GM19240 (cell line): ENCODE measurements at regions not wholly inside any gene's neighbourhood (a gene's known extent, or its start where the extent isn't known, plus 50 kb on each side); places are given as distances from the start of the nearest gene placed in this dataset.

Experiments used
- DNase-seq: peaks from one replicate; pipeline ENCODE4 v3.0.0; 2011; ENCODE audit warnings: low spot score; ENCODE audit not compliant: insufficient read length

- no peak for DNase-seq
These were observed 53.2 kb upstream of the ZNF536 start for GRCh38 chr19:30318936-30319335.

GRCh38 chr19:30319411-30319810 lies 52.8 kb upstream of the ZNF536 start:
- DNase-seq = no peak

- DNase-seq = no peak
These were observed 52.3 kb upstream of the ZNF536 start for GRCh38 chr19:30319876-30320275.

GRCh38 chr19:30320466-30320865 lies 51.7 kb upstream of the ZNF536 start:
- no peak for DNase-seq

GRCh38 chr19:30320916-30321315 lies 51.3 kb upstream of the ZNF536 start:
- no peak for DNase-seq
